ENCODE measurements at regions not wholly inside any gene's neighbourhood (a gene's known extent, or its start where the extent isn't known, plus 50 kb on each side); places are given as distances from the start of the nearest gene placed in this dataset.

DNA sequence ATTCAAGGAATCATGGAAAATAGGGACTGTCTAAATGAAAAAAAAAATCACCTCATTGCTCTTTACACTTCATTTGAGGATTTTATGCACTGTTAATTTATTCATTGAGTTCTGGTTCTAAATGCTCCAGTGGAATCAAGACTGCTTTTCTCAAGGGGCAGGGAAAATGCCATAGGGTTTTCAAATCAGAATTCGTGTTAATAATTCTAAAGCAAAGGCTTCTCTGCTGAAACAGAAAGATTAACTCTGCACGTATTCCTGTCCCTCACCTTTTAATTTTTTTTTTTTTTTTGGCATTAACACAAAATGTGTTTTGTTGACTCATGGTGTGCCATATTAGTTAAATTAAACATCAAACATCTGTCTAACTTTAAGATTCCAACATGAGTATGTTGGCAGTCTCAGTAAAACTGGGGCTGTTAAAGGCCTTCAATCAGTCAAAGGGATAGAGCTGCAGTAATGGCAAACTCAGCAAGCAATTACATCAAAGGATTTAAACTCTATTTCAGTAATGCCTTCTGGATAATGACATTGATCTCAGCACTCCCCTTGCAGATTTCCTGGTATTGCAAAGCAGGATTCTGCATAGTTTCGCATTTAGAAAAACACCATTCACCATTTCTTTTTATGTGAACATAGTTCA lies 878.1 kb downstream of the RAPGEF2 start:
- POLR2A ChIA-PET, result no interaction called here

DNA sequence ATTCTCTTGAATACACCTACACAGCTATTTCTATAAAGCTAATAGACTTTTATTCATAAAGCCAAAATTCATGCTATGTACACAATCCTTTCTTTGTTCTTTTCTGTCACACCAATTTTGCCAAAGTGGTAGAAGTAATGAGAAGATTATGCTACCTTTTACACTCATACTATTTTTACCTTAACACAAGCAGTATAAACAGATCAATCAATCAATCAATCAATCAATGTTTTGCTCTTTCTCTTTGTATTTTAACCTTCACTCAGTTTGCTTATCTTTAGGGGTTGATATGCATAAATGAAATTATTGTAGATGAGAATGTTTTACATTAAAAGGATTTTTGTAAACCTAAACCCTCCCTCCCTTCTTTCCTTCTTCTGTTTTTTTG lies 878.6 kb downstream of the RAPGEF2 start:
- Mint-ChIP-seq H3K36me3 (ENCODE audit: insufficient read depth, unreplicated experiment) (no peaks in the 10 kb centered on the region), H3K9me3 (ENCODE audit: unreplicated experiment) (peaks cover 13% of the 10 kb centered on the region), H3K27ac (ENCODE audit: unreplicated experiment) (no peak overlapping the region), H3K4me1 (ENCODE audit: low read depth, unreplicated experiment) (peaks cover 18% of the 10 kb centered on the region), H3K4me3 (ENCODE audit: unreplicated experiment) (no peak overlapping the region), H3K27me3 (ENCODE audit: insufficient read depth, unreplicated experiment) (no peaks in the 10 kb centered on the region)
- Histone ChIP-seq H3K4me3 (ENCODE audit: low read depth, low read length) (no peak overlapping the region), H3K36me3 (ENCODE audit: control insufficient read depth, insufficient read depth, low read length) (no peaks in the 10 kb centered on the region), H3K9me3 (no peaks in the 10 kb centered on the region), H3K4me1 (peaks cover 15% of the 10 kb centered on the region), H3K27me3 (replicated peaks; ENCODE audit: control insufficient read depth, insufficient read depth, low read length) (no peaks in the 10 kb centered on the region)
- TF ChIP-seq, protein P1, sequence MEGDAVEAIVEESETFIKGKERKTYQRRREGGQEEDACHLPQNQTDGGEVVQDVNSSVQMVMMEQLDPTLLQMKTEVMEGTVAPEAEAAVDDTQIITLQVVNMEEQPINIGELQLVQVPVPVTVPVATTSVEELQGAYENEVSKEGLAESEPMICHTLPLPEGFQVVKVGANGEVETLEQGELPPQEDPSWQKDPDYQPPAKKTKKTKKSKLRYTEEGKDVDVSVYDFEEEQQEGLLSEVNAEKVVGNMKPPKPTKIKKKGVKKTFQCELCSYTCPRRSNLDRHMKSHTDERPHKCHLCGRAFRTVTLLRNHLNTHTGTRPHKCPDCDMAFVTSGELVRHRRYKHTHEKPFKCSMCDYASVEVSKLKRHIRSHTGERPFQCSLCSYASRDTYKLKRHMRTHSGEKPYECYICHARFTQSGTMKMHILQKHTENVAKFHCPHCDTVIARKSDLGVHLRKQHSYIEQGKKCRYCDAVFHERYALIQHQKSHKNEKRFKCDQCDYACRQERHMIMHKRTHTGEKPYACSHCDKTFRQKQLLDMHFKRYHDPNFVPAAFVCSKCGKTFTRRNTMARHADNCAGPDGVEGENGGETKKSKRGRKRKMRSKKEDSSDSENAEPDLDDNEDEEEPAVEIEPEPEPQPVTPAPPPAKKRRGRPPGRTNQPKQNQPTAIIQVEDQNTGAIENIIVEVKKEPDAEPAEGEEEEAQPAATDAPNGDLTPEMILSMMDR (IDR thresholded peaks at IDR 0.05; ENCODE audit: insufficient read depth in 1 of 2, low read depth in 1 of 2, low read length in 1 of 2, severe bottlenecking in 1 of 2, unreplicated experiment in 1 of 2), result no peak
- intact Hi-C loops (cut with micrococcal nuclease; ENCODE audit: unreplicated experiment), result no loop called here
- DNase-seq, result no peak
- ChIA-PET CTCF (no interaction called here), POLR2A (no interaction called here)
- BruUV-seq (replicated peaks), result no TSS peak

More for the DNA sequence above, 878.1 kb downstream of the RAPGEF2 start:
- H3K4me3 Mint-ChIP-seq (ENCODE audit: unreplicated experiment), result no peak overlapping the region
- H3K27ac Mint-ChIP-seq (ENCODE audit: unreplicated experiment), result no peak overlapping the region
- Histone ChIP-seq H3K9me3 (no peaks in the 10 kb centered on the region), H3K36me3 (ENCODE audit: control insufficient read depth, insufficient read depth, low read length) (no peaks in the 10 kb centered on the region), H3K27me3 (replicated peaks; ENCODE audit: control insufficient read depth, insufficient read depth, low read length) (no peaks in the 10 kb centered on the region), H3K4me1 (peaks cover 19% of the 10 kb centered on the region), H3K4me3 (ENCODE audit: low read depth, low read length) (no peak overlapping the region)
- H3K4me1 Mint-ChIP-seq (ENCODE audit: low read depth, unreplicated experiment), result peaks cover 23% of the 10 kb centered on the region
- intact Hi-C loops (cut with micrococcal nuclease; ENCODE audit: unreplicated experiment), result no loop called here
- DNase-seq, result no peak
- H3K9me3 Mint-ChIP-seq (ENCODE audit: unreplicated experiment), result peaks cover 13% of the 10 kb centered on the region
- TF ChIP-seq, protein P1 (IDR thresholded peaks at IDR 0.05; ENCODE audit: insufficient read depth in 1 of 2, low read depth in 1 of 2, low read length in 1 of 2, severe bottlenecking in 1 of 2, unreplicated experiment in 1 of 2), result no peak
- no peaks in the 10 kb centered on the region for H3K27me3 Mint-ChIP-seq (ENCODE audit: insufficient read depth, unreplicated experiment)
- H3K36me3 Mint-ChIP-seq (ENCODE audit: insufficient read depth, unreplicated experiment), result no peaks in the 10 kb centered on the region
- CTCF ChIA-PET, result no interaction called here
- BruUV-seq (replicated peaks), result no TSS peak

DNA sequence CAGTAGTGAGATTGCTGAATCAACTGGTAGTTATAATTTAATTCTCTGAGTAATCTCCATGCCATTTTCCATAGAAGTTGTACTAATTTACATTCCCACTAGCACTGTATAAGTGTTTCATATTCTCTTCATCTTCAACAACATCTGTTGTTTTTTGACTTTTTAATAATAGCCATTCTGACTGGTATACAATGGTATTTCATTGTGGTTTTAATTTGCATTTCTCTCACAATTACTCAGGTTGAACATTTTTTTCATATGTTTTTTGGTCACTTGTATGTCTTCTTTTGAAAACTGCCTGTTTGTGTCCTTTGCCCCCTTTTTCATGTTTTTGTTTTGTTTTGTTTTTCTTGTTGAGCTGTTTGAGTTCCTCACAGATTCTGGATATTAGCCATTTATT lies 880.2 kb downstream of the RAPGEF2 start:
- POLR2A ChIA-PET, result no interaction called here
- H3K4me3 Mint-ChIP-seq (ENCODE audit: unreplicated experiment), result no peak overlapping the region
- intact Hi-C loops (cut with micrococcal nuclease; ENCODE audit: unreplicated experiment), result no loop called here
- Histone ChIP-seq H3K4me1 (no peaks in the 10 kb centered on the region), H3K9me3 (no peaks in the 10 kb centered on the region), H3K4me3 (ENCODE audit: low read depth, low read length) (no peak overlapping the region), H3K36me3 (ENCODE audit: control insufficient read depth, insufficient read depth, low read length) (no peaks in the 10 kb centered on the region), H3K27me3 (replicated peaks; ENCODE audit: control insufficient read depth, insufficient read depth, low read length) (no peaks in the 10 kb centered on the region)
- no peaks in the 10 kb centered on the region for H3K36me3 Mint-ChIP-seq (ENCODE audit: insufficient read depth, unreplicated experiment)
- peaks cover 2% of the 10 kb centered on the region for H3K4me1 Mint-ChIP-seq (ENCODE audit: low read depth, unreplicated experiment)
- H3K27me3 Mint-ChIP-seq (ENCODE audit: insufficient read depth, unreplicated experiment), result no peaks in the 10 kb centered on the region
- H3K9me3 Mint-ChIP-seq (ENCODE audit: unreplicated experiment), result peaks cover 4% of the 10 kb centered on the region
- BruUV-seq (replicated peaks), result no TSS peak
- CTCF ChIA-PET, result no interaction called here
- H3K27ac Mint-ChIP-seq (ENCODE audit: unreplicated experiment), result no peak overlapping the region
- TF ChIP-seq, protein P1 (IDR thresholded peaks at IDR 0.05; ENCODE audit: insufficient read depth in 1 of 2, low read depth in 1 of 2, low read length in 1 of 2, severe bottlenecking in 1 of 2, unreplicated experiment in 1 of 2), result no peak
- DNase-seq, result no peak

Data from Caco-2 (cell line).